HL-60 (cell line): ENCODE measurements at regions not wholly inside any gene's neighbourhood (a gene's known extent, or its start where the extent isn't known, plus 50 kb on each side); places are given as distances from the start of the nearest gene placed in this dataset.

ENCODE experiments used
- DNase-seq, 2 experiments: peaks; one replicate each; pipeline ENCODE4 v3.0.0-alpha.2; 2010 to 2020; ENCODE audit warnings: low read depth in 1 of 2, low spot score in 1 of 2
- H3K27ac ChIP-seq: fragments of 250-450 bp; sonication (Bioruptor Pico); replicated peaks from 2 replicates; pipeline ENCODE4 v1.5.1; 2020; ENCODE audit warnings: mild to moderate bottlenecking, moderate library complexity
- H3K27me3 ChIP-seq: fragments of 250-450 bp; sonication (Bioruptor Pico); 2 replicates; pipeline ENCODE4 v1.5.1; 2021; ENCODE audit warnings: mild to moderate bottlenecking, moderate library complexity; ENCODE audit not compliant: insufficient read depth, poor library complexity, severe bottlenecking
- H3K4me3 ChIP-seq: replicated peaks from 2 replicates; pipeline ENCODE4 v1.5.1; 2011; ENCODE audit warnings: mild to moderate bottlenecking, control low read depth, low read length; ENCODE audit not compliant: insufficient read depth
- CTCF ChIP-seq: IDR thresholded peaks from one replicate; pipeline ENCODE4 v1.5.1; 2011; ENCODE audit warnings: low read length, control low read depth, inconsistent platforms; ENCODE audit not compliant: insufficient read depth
- GABPA ChIP-seq: IDR thresholded peaks from 2 replicates; pipeline ENCODE4 v1.6.1; 2012; ENCODE audit warnings: low read depth
- POLR2AphosphoS5 ChIP-seq: IDR thresholded peaks from 2 replicates; pipeline ENCODE4 v1.6.1; 2012; ENCODE audit warnings: low read depth
- REST ChIP-seq: IDR thresholded peaks from 2 replicates; pipeline ENCODE4 v1.6.1; 2012; ENCODE audit warnings: low read depth; ENCODE audit not compliant: insufficient replicate concordance
- SPI1 ChIP-seq: IDR thresholded peaks from 2 replicates; pipeline ENCODE4 v1.6.1; 2012; ENCODE audit warnings: low read depth, mild to moderate bottlenecking, borderline replicate concordance

GRCh38 chr4:36492041-36492440, 210.6 kb downstream of the DTHD1 start:
- no peak for DNase-seq
- no peaks in the 10 kb centered on the region for H3K27me3 ChIP-seq
- no peak overlapping the region for H3K4me3 ChIP-seq
- no peak overlapping the region for H3K27ac ChIP-seq
- TF ChIP-seq GABPA (no peak), SPI1 (no peak), POLR2AphosphoS5 (no peak), REST (no peak), CTCF (no peak)

GRCh38 chr4:36492590-36492989, 211.2 kb downstream of the DTHD1 start:
- DNase-seq = no peak
- Histone ChIP-seq H3K27me3 (no peaks in the 10 kb centered on the region), H3K4me3 (no peak overlapping the region), H3K27ac (no peak overlapping the region)
- no peak for TF ChIP-seq GABPA
- no peak for TF ChIP-seq CTCF
- TF ChIP-seq SPI1 = no peak
- no peak for TF ChIP-seq POLR2AphosphoS5
- TF ChIP-seq REST = no peak

- no peak for DNase-seq
- Histone ChIP-seq H3K4me3 (no peak overlapping the region), H3K27ac (no peak overlapping the region), H3K27me3 (no peaks in the 10 kb centered on the region)
- TF ChIP-seq CTCF = no peak
- no peak for TF ChIP-seq POLR2AphosphoS5
- no peak for TF ChIP-seq GABPA
- no peak for TF ChIP-seq SPI1
- no peak for TF ChIP-seq REST
Measured at GRCh38 chr4:36493251-36493650, 211.8 kb downstream of the DTHD1 start.
